HEK293T (cell line): ENCODE measurements at regions not wholly inside any gene's neighbourhood (a gene's known extent, or its start where the extent isn't known, plus 50 kb on each side); places are given as distances from the start of the nearest gene placed in this dataset.

ENCODE experiments used
- ARNT ChIP-seq: fragments of 450-650 bp; IDR thresholded peaks from 2 replicates; pipeline ENCODE4 v1.6.1; 2017; ENCODE audit warnings: mild to moderate bottlenecking
- BHLHE40 ChIP-seq: fragments of 450-650 bp; IDR thresholded peaks from 2 replicates; pipeline ENCODE4 v1.6.1; 2016; ENCODE audit warnings: mild to moderate bottlenecking, moderate library complexity, borderline replicate concordance
- ELF4 ChIP-seq: fragments of 450-650 bp; IDR thresholded peaks from 2 replicates; pipeline ENCODE4 v1.6.1; 2017; ENCODE audit warnings: antibody characterized with exemption
- FOXM1 ChIP-seq: fragments of 450-650 bp; IDR thresholded peaks from 2 replicates; pipeline ENCODE4 v1.6.1; 2017; ENCODE audit warnings: mild to moderate bottlenecking, borderline replicate concordance
- HDGF ChIP-seq: fragments of 450-650 bp; IDR thresholded peaks from 2 replicates; pipeline ENCODE4 v1.6.1; 2017; ENCODE audit warnings: antibody characterized with exemption, borderline replicate concordance
- NFRKB ChIP-seq: fragments of 450-650 bp; IDR thresholded peaks from 2 replicates; pipeline ENCODE4 v1.6.1; 2016; ENCODE audit warnings: mild to moderate bottlenecking, moderate library complexity
- SP1 ChIP-seq: fragments of 450-650 bp; IDR thresholded peaks from 2 replicates; pipeline ENCODE4 v1.6.1; 2017
- SUZ12 ChIP-seq: fragments of 450-650 bp; IDR thresholded peaks from 2 replicates; pipeline ENCODE4 v1.6.1; 2016; ENCODE audit warnings: mild to moderate bottlenecking
- TARDBP ChIP-seq: fragments of 450-650 bp; IDR thresholded peaks from 2 replicates; pipeline ENCODE4 v1.6.1; 2016

GRCh38 chr18:48481092-48481491, 57.7 kb upstream of the CTIF start:
- TF ChIP-seq ELF4 (no peak), BHLHE40 (no peak), NFRKB (no peak), FOXM1 (no peak), SUZ12 (no peak), SP1 (no peak), TARDBP (no peak), ARNT (no peak), HDGF (no peak)
